Gastroesophageal sphincter (tissue), 3 donors: ENCODE measurements at regions not wholly inside any gene's neighbourhood (a gene's known extent, or its start where the extent isn't known, plus 50 kb on each side); places are given as distances from the start of the nearest gene placed in this dataset.

Experiments used
- CTCF ChIP-seq, 4 experiments: fragments of 200-600 bp in 2 of 4; fragments of 450-650 bp in 2 of 4; sonication (generic) in 1 of 4; IDR thresholded peaks; one replicate each; pipeline ENCODE4 v1.5.1; 2017 to 2019; ENCODE audit warnings: antibody characterized with exemption in 4 of 4, mild to moderate bottlenecking in 2 of 4, moderate library complexity in 2 of 4
- EP300 ChIP-seq: sonication (generic); formaldehyde crosslinking; IDR thresholded peaks from one replicate; pipeline ENCODE4 v1.6.1; 2017; ENCODE audit warnings: antibody characterized with exemption, mild to moderate bottlenecking

DNA sequence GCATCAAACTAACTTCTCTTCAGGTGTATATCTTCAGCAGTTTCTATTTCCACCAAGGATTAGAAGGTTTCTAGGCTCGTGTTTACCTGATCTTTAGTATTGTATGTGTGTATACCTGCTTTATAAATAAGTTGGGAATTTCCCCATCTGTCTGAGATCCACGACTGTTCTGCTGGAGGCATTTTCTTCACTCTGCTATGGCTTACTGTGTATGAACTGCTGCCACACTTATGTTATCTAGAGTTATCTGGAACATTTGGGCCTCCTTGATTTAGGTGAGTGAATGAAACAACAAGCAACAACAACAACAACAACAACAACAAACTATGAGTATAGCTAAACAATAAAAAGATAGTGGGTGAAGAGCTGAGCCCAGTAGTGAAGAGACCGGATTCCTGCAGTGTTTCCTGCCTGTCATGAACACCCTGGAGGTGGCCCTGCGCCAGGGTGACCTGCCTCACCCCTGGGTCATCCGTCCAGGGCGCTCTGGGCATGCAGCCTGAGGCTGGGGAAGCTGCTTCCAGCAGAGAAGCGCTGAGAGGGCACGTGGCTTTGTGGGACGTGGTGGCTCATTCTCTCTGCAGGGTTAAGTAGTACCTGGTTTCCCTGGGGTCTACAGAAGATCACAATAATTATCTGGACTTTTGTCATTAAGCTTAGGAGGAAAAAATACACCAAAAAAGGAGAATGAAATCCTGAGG is 56.1 kb upstream of the GATA6 start:
- TF ChIP-seq CTCF (IDR thresholded peaks at IDR 0.05) (no peak), EP300 (no peak)
